HEK293 (cell line): ENCODE measurements at regions not wholly inside any gene's neighbourhood (a gene's known extent, or its start where the extent isn't known, plus 50 kb on each side); places are given as distances from the start of the nearest gene placed in this dataset.

Experiments used
- HOXA7 ChIP-seq: sonication (generic); formaldehyde crosslinking; IDR thresholded peaks from 2 replicates; pipeline ENCODE4 v1.8.1; 2022; ENCODE audit warnings: missing genetic modification reagents, borderline replicate concordance
- PRDM4 ChIP-seq: fragments of 450-650 bp; formaldehyde crosslinking; IDR thresholded peaks from 2 replicates; pipeline ENCODE4 v1.5.1; 2017; ENCODE audit warnings: missing biosample characterization, missing genetic modification characterization
- YY1 ChIP-seq: fragments of 450-650 bp; formaldehyde crosslinking; IDR thresholded peaks from 2 replicates; pipeline ENCODE4 v1.5.1; 2018; ENCODE audit warnings: missing biosample characterization, missing genetic modification characterization
- ZFP41 ChIP-seq: fragments of 450-650 bp; formaldehyde crosslinking; IDR thresholded peaks from 2 replicates; pipeline ENCODE4 v1.5.1; 2016; ENCODE audit warnings: missing biosample characterization, missing genetic modification characterization, borderline replicate concordance
- ZNF335 ChIP-seq: fragments of 450-650 bp; formaldehyde crosslinking; conservative IDR thresholded peaks from 2 replicates; pipeline ENCODE4 v1.5.1; 2016; ENCODE audit warnings: missing biosample characterization, missing genetic modification characterization
- ZNF670 ChIP-seq: fragments of 450-650 bp; formaldehyde crosslinking; IDR thresholded peaks from 2 replicates; pipeline ENCODE4 v1.5.1; 2016; ENCODE audit warnings: missing biosample characterization, missing genetic modification characterization, low read depth
- ZNF768 ChIP-seq: fragments of 450-650 bp; formaldehyde crosslinking; IDR thresholded peaks from 2 replicates; pipeline ENCODE4 v1.5.1; 2018; ENCODE audit warnings: missing biosample characterization, mild to moderate bottlenecking, missing genetic modification characterization
- TF ChIP-seq, protein P1 (sequence below): fragments of 450-650 bp; formaldehyde crosslinking; IDR thresholded peaks from 2 replicates; pipeline ENCODE4 v1.5.1; 2016; ENCODE audit warnings: missing biosample characterization, missing genetic modification characterization
- TF ChIP-seq, protein P2 (sequence below): fragments of 450-650 bp; formaldehyde crosslinking; IDR thresholded peaks from 2 replicates; pipeline ENCODE4 v1.5.1; 2016; ENCODE audit warnings: missing biosample characterization, missing genetic modification characterization
- TF ChIP-seq, protein P3 (sequence below): fragments of 450-650 bp; formaldehyde crosslinking; IDR thresholded peaks from 2 replicates; pipeline ENCODE4; 2016; ENCODE audit warnings: missing biosample characterization, missing genetic modification characterization

DNA sequence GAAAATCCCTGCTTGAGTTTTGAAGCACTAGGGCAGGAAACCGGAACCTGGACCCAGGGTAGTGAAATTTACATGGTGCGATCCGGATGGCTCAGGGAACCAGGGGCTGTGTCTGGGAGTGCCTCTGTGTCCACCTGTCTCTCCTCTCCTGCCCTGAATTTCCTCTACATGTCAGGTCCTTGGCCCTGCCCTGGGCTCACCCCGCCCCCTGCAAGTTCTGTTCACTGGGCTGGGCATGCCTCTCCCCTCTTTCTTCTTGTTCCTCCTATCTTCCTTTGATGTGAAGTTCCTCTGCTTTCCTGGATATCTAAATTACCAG lies 435.9 kb upstream of the RBMS3 start:
- TF ChIP-seq, protein P1, sequence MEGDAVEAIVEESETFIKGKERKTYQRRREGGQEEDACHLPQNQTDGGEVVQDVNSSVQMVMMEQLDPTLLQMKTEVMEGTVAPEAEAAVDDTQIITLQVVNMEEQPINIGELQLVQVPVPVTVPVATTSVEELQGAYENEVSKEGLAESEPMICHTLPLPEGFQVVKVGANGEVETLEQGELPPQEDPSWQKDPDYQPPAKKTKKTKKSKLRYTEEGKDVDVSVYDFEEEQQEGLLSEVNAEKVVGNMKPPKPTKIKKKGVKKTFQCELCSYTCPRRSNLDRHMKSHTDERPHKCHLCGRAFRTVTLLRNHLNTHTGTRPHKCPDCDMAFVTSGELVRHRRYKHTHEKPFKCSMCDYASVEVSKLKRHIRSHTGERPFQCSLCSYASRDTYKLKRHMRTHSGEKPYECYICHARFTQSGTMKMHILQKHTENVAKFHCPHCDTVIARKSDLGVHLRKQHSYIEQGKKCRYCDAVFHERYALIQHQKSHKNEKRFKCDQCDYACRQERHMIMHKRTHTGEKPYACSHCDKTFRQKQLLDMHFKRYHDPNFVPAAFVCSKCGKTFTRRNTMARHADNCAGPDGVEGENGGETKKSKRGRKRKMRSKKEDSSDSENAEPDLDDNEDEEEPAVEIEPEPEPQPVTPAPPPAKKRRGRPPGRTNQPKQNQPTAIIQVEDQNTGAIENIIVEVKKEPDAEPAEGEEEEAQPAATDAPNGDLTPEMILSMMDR: no peak
- TF ChIP-seq ZFP41 (tag by site-specific recombination) (no peak), ZNF670 (no peak), YY1 (tag by site-specific recombination) (no peak), PRDM4 (no peak), HOXA7 (CRISPR knock-in tag) (no peak), ZNF768 (no peak), ZNF335 (no peak)
- TF ChIP-seq, protein P2, sequence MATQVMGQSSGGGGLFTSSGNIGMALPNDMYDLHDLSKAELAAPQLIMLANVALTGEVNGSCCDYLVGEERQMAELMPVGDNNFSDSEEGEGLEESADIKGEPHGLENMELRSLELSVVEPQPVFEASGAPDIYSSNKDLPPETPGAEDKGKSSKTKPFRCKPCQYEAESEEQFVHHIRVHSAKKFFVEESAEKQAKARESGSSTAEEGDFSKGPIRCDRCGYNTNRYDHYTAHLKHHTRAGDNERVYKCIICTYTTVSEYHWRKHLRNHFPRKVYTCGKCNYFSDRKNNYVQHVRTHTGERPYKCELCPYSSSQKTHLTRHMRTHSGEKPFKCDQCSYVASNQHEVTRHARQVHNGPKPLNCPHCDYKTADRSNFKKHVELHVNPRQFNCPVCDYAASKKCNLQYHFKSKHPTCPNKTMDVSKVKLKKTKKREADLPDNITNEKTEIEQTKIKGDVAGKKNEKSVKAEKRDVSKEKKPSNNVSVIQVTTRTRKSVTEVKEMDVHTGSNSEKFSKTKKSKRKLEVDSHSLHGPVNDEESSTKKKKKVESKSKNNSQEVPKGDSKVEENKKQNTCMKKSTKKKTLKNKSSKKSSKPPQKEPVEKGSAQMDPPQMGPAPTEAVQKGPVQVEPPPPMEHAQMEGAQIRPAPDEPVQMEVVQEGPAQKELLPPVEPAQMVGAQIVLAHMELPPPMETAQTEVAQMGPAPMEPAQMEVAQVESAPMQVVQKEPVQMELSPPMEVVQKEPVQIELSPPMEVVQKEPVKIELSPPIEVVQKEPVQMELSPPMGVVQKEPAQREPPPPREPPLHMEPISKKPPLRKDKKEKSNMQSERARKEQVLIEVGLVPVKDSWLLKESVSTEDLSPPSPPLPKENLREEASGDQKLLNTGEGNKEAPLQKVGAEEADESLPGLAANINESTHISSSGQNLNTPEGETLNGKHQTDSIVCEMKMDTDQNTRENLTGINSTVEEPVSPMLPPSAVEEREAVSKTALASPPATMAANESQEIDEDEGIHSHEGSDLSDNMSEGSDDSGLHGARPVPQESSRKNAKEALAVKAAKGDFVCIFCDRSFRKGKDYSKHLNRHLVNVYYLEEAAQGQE (tag by site-specific recombination): no peak
- TF ChIP-seq, protein P3, sequence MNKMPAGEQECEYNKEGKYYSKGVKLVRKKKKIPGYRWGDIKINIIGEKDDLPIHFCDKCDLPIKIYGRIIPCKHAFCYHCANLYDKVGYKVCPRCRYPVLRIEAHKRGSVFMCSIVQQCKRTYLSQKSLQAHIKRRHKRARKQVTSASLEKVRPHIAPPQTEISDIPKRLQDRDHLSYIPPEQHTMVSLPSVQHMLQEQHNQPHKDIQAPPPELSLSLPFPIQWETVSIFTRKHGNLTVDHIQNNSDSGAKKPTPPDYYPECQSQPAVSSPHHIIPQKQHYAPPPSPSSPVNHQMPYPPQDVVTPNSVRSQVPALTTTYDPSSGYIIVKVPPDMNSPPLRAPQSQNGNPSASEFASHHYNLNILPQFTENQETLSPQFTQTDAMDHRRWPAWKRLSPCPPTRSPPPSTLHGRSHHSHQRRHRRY (tag by site-specific recombination): no peak
